Peyer's patch (tissue), 4 donors: ENCODE measurements at regions not wholly inside any gene's neighbourhood (a gene's known extent, or its start where the extent isn't known, plus 50 kb on each side); places are given as distances from the start of the nearest gene placed in this dataset.

ENCODE experiments used
- POLR2A ChIP-seq, 2 donors: fragments of 450-650 bp; IDR thresholded peaks; one replicate each; pipeline ENCODE4 v1.5.1; 2017; ENCODE audit warnings: antibody characterized with exemption in 2 of 2, mild to moderate bottlenecking in 2 of 2, moderate library complexity in 2 of 2
- TF ChIP-seq, protein P1 (sequence below), 6 experiments: fragments of 450-650 bp in 4 of 6; fragments of 200-600 bp in 2 of 6; sonication (generic) in 1 of 6; IDR thresholded peaks; one replicate each; pipeline ENCODE4 v1.5.1; 2017 to 2019; ENCODE audit warnings: antibody characterized with exemption in 6 of 6, mild to moderate bottlenecking in 3 of 6, moderate library complexity in 1 of 6

DNA sequence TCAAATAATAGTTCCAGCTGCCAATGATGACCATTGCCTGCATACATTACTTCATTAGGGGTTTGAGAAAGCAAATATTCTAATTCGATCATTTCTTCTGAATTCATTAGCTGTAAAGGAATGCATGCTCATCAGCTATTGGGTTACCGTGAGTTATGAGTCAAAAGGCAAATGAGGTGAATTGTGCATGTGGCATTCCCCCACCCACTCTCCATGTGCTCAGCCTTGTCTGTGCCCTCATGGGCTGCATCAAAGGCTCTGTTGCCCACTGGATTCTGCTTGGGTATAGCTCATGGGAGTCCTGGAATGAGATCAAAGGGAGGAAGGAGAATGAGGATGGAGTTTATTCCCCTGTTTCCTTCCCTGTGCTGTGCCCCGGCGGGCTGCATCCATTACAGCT, 99.3 kb upstream of the CHRNA7 start:
- TF ChIP-seq, protein P1, sequence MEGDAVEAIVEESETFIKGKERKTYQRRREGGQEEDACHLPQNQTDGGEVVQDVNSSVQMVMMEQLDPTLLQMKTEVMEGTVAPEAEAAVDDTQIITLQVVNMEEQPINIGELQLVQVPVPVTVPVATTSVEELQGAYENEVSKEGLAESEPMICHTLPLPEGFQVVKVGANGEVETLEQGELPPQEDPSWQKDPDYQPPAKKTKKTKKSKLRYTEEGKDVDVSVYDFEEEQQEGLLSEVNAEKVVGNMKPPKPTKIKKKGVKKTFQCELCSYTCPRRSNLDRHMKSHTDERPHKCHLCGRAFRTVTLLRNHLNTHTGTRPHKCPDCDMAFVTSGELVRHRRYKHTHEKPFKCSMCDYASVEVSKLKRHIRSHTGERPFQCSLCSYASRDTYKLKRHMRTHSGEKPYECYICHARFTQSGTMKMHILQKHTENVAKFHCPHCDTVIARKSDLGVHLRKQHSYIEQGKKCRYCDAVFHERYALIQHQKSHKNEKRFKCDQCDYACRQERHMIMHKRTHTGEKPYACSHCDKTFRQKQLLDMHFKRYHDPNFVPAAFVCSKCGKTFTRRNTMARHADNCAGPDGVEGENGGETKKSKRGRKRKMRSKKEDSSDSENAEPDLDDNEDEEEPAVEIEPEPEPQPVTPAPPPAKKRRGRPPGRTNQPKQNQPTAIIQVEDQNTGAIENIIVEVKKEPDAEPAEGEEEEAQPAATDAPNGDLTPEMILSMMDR (IDR thresholded peaks at IDR 0.05): no peak
- no peak for TF ChIP-seq POLR2A (IDR thresholded peaks at IDR 0.05)
